ENCODE measurements at regions not wholly inside any gene's neighbourhood (a gene's known extent, or its start where the extent isn't known, plus 50 kb on each side); places are given as distances from the start of the nearest gene placed in this dataset.

GRCh38 chr3:152176241-152176640 lies 92.5 kb upstream of the MBNL1 start:
- no peak for DNase-seq (ENCODE audit: extremely low read depth, low read depth)
- TF ChIP-seq CTCF (IDR thresholded peaks at IDR 0.05; ENCODE audit: low read depth, low read length): no peak

DNA sequence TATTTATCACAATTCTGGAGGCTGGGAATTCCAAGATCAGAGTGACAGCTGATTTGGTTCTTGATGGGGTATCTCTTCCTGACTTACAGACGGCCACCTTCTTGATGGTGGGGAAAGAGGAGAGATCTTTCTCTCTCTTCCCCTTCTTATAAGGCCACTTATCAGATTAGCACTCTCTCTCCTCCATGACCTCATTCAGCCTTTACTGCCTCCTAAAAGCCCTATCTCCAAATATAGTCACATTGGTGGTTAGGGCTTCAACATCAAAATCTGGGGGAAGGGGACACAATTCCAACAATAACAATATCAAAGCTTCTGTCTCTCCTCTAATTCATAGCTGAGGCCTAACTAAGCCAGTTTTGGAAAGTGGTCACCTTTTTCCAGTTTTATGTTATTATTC lies 91.7 kb upstream of the MBNL1 start:
- no peak for TF ChIP-seq CTCF (IDR thresholded peaks at IDR 0.05; ENCODE audit: low read depth, low read length)
- DNase-seq (ENCODE audit: extremely low read depth, low read depth): no peak

DNA sequence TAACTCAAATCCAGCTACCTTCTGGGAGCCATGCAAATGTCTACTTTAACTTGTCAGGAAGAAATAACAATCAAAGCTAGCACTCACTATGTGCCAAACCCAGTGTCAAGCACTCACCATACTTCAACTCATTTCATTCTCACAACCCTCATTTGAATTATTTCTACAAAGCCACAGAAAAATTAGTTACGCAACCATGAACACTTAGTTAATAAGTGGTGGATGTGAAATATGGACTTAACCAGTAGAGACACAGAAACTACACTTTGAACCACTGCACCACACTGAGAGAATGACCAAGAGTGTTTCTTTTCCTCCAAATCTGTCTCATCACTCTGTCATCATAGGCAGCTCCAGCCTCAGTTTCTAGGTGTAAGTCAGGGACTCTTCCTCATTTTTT lies 91.0 kb upstream of the MBNL1 start:
- TF ChIP-seq CTCF (IDR thresholded peaks at IDR 0.05; ENCODE audit: low read depth, low read length): no peak
- no peak for DNase-seq (ENCODE audit: extremely low read depth, low read depth)

DNA sequence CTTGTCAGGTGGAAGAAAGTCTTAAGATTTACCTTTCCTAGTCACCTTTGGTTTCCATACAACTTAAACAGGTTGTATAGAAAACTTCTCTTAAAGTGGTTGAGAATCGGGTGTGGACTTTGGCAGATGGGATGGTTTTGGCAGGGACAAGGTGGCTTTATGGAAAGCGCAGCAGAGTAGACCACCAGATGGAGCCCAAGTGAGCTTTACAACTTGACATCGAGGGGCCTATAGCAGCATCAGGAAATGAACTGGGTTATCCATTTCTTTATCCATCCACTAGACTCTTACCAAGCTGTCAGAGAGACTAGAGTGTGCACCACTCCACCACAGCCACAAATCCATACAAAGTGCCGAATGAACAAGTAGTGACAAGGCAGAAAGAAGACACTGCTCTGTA lies 85.3 kb upstream of the MBNL1 start:
- TF ChIP-seq CTCF (IDR thresholded peaks at IDR 0.05; ENCODE audit: low read depth, low read length): no peak; the same call in 1 of the 2 replicates
- no peak for DNase-seq (ENCODE audit: extremely low read depth, low read depth)

GRCh38 chr3:152184971-152185686 lies 83.6 kb upstream of the MBNL1 start:
- TF ChIP-seq CTCF (IDR thresholded peaks at IDR 0.05; ENCODE audit: low read depth, low read length): no peak
- no peak for DNase-seq (ENCODE audit: extremely low read depth, low read depth)

GRCh38 chr3:152185891-152186630 lies 82.7 kb upstream of the MBNL1 start:
- no peak for DNase-seq (ENCODE audit: extremely low read depth, low read depth)
- no peak for TF ChIP-seq CTCF (IDR thresholded peaks at IDR 0.05; ENCODE audit: low read depth, low read length)

- DNase-seq (ENCODE audit: extremely low read depth, low read depth): no peak
- TF ChIP-seq CTCF (IDR thresholded peaks at IDR 0.05; ENCODE audit: low read depth, low read length): no peak
Measured at GRCh38 chr3:152190636-152191183, 78.0 kb upstream of the MBNL1 start.
